ENCODE measurements at regions not wholly inside any gene's neighbourhood (a gene's known extent, or its start where the extent isn't known, plus 50 kb on each side); places are given as distances from the start of the nearest gene placed in this dataset.

GRCh38 chr13:59437544-59438301, 726.0 kb downstream of the DIAPH3 start:
- no peak for TF ChIP-seq CTCF (conservative IDR thresholded peaks at IDR 0.05)
- H3K36me3 Mint-ChIP-seq (ENCODE audit: insufficient read depth in 1 of 3, low read depth in 3 of 3) = peaks cover 23 to 41% (median 25%) of the 10 kb centered on the region in 3 experiments
- no peak overlapping the region for H3K4me3 Mint-ChIP-seq
- H3K4me2 ChIP-seq (ENCODE audit: insufficient read depth, insufficient read length, low read length) = no peak overlapping the region
- no peak overlapping the region for H2BK15ac ChIP-seq (ENCODE audit: low read depth, low read length)
- H3K27me3 ChIP-seq (ENCODE audit: insufficient read depth, low read length) = no peaks in the 10 kb centered on the region
- no peak overlapping the region for H3K14ac ChIP-seq (ENCODE audit: insufficient read depth, low read length)
- no peak overlapping the region for H2AFZ ChIP-seq (ENCODE audit: low read length)
- no peak overlapping the region for H3K56ac ChIP-seq (ENCODE audit: insufficient read length, low read depth, low read length)
- H3T11ph ChIP-seq (ENCODE audit: low read length) = no peak overlapping the region
- H3K79me2 ChIP-seq (ENCODE audit: insufficient read depth, low read length) = no peaks in the 10 kb centered on the region
- H3K23ac ChIP-seq (ENCODE audit: insufficient read length, low read depth, low read length) = no peak overlapping the region
- peaks cover 16 to 17% of the 10 kb centered on the region in 2 experiments for H3K4me1 Mint-ChIP-seq
- H2BK120ac ChIP-seq (ENCODE audit: low read depth, low read length, poor library complexity, severe bottlenecking) = no peak overlapping the region
- H4K5ac ChIP-seq (ENCODE audit: insufficient read length, low read depth, low read length) = no peak overlapping the region
- no peak for DNase-seq
- H2BK5ac ChIP-seq (ENCODE audit: insufficient read length, low read length) = no peak overlapping the region
- H3K9ac ChIP-seq (ENCODE audit: extremely low read depth, insufficient read length, low read length) = no peak overlapping the region
- no peaks in the 10 kb centered on the region for H3K27me3 Mint-ChIP-seq (ENCODE audit: low read depth)
- H3K27ac Mint-ChIP-seq = no peak overlapping the region
- H2BK12ac ChIP-seq (ENCODE audit: insufficient read length, low read depth, low read length) = no peak overlapping the region
- H3K9me3 ChIP-seq (ENCODE audit: control insufficient read depth, low read depth, low read length) = no peaks in the 10 kb centered on the region
- no peak overlapping the region for H4K91ac ChIP-seq (ENCODE audit: insufficient read length, low read depth, low read length)
- no peak overlapping the region for H2BK20ac ChIP-seq (ENCODE audit: low read depth, low read length, poor library complexity, severe bottlenecking)
- no peak overlapping the region for H2AK5ac ChIP-seq (ENCODE audit: insufficient read length, low read length)
- no peak overlapping the region for H4K8ac ChIP-seq (replicated peaks; ENCODE audit: insufficient read length, low read depth, low read length)
- no peaks in the 10 kb centered on the region for H3K79me1 ChIP-seq (ENCODE audit: insufficient read depth, low read depth, low read length, poor library complexity, severe bottlenecking)
- H4K20me1 ChIP-seq (ENCODE audit: control insufficient read depth, insufficient read depth, insufficient read length) = no peaks in the 10 kb centered on the region
- H3K9me3 Mint-ChIP-seq = peaks cover 33 to 37% of the 10 kb centered on the region in 2 experiments
- H3K18ac ChIP-seq (ENCODE audit: insufficient read length, low read depth, low read length) = no peak overlapping the region
- H3K27ac ChIP-seq (ENCODE audit: insufficient read length, low read depth, low read length) = no peak overlapping the region
- no CpG with 5 or more reads among the region's 2 CpGs for WGBS (ENCODE audit: extremely low coverage, insufficient read length, low lambda C conversion rate)
- no peaks in the 10 kb centered on the region for H3K23me2 ChIP-seq (ENCODE audit: insufficient read length, low read depth, low read length, poor library complexity, severe bottlenecking)
- no peaks in the 10 kb centered on the region; the same call in 1 of the 2 replicates for H3K4me1 ChIP-seq (ENCODE audit: insufficient read depth, low read length)
- H3K4ac ChIP-seq (ENCODE audit: low read depth, low read length) = no peak overlapping the region
